22Rv1 (cell line): ENCODE measurements at regions not wholly inside any gene's neighbourhood (a gene's known extent, or its start where the extent isn't known, plus 50 kb on each side); places are given as distances from the start of the nearest gene placed in this dataset.

Experiments used
- H3K27ac ChIP-seq: fragments of 450-650 bp; 2 replicates; pipeline ENCODE4 v1.5.1; 2017
- CTCF ChIP-seq: fragments of 450-650 bp; IDR thresholded peaks from 2 replicates; pipeline ENCODE4 v1.5.1; 2017; ENCODE audit warnings: mild to moderate bottlenecking
- ZFX ChIP-seq: fragments of 450-650 bp; IDR thresholded peaks from 2 replicates; pipeline ENCODE4 v1.6.1; 2017; ENCODE audit warnings: antibody characterized with exemption, borderline replicate concordance

- no peak for TF ChIP-seq ZFX
- no peak for TF ChIP-seq CTCF
- H3K27ac ChIP-seq = no peak overlapping the region
These were observed 128.1 kb downstream of the MAF start for GRCh38 chr16:79472426-79472825.

- TF ChIP-seq ZFX (no peak), CTCF (no peak)
- no peak overlapping the region for H3K27ac ChIP-seq
These were observed 130.5 kb downstream of the MAF start for GRCh38 chr16:79469999-79470398.

GRCh38 chr16:79468631-79469030 lies 131.9 kb downstream of the MAF start:
- TF ChIP-seq ZFX (no peak), CTCF (no peak)
- H3K27ac ChIP-seq = no peak overlapping the region

GRCh38 chr16:79468121-79468552 lies 132.4 kb downstream of the MAF start:
- no peak overlapping the region for H3K27ac ChIP-seq
- TF ChIP-seq CTCF (no peak), ZFX (no peak)

GRCh38 chr16:79466111-79466510 lies 134.4 kb downstream of the MAF start:
- H3K27ac ChIP-seq = no peak overlapping the region
- no peak for TF ChIP-seq CTCF
- no peak for TF ChIP-seq ZFX

GRCh38 chr16:79463841-79464240 lies 136.7 kb downstream of the MAF start:
- no peak overlapping the region for H3K27ac ChIP-seq
- TF ChIP-seq CTCF = no peak
- no peak for TF ChIP-seq ZFX

- no peak for TF ChIP-seq ZFX
These were observed 144.5 kb downstream of the MAF start for GRCh38 chr16:79456036-79456435.

GRCh38 chr16:79452671-79453070 lies 147.9 kb downstream of the MAF start:
- TF ChIP-seq CTCF (no peak), ZFX (no peak)
- no peak overlapping the region for H3K27ac ChIP-seq

More at GRCh38 chr16:79456036-79456435, 144.5 kb downstream of the MAF start:
- no peak overlapping the region for H3K27ac ChIP-seq
